Right atrium auricular region (tissue), 2 donors: ENCODE measurements at regions not wholly inside any gene's neighbourhood (a gene's known extent, or its start where the extent isn't known, plus 50 kb on each side); places are given as distances from the start of the nearest gene placed in this dataset.
"Not testable (repeated sequence)": the region's sequence is repeated elsewhere in the genome, so short reads cannot be mapped to it uniquely, and the experiment has no call there.

Source experiments
- DNase-seq: peaks from one replicate; pipeline ENCODE4 v3.0.0-alpha.2; 2019; ENCODE audit warnings: low spot score
- H3K27ac ChIP-seq, 2 donors: fragments of 200-600 bp; sonication (generic); 1 replicate in 1 of 2; 2 replicates in 1 of 2; pipeline ENCODE4 v1.5.1; 2016 to 2019
- H3K27me3 ChIP-seq, 2 donors: fragments of 200-600 bp; sonication (generic); one replicate each; pipeline versions ENCODE4 v1.5.1 to v1.6.0; 2017 to 2019
- H3K36me3 ChIP-seq: fragments of 200-600 bp; sonication (generic); one replicate; pipeline ENCODE4 v1.5.1; 2016
- H3K4me1 ChIP-seq, 2 donors: fragments of 200-600 bp; sonication (generic); one replicate each; pipeline versions ENCODE4 v1.5.1 to v1.6.0; 2017 to 2019
- H3K4me3 ChIP-seq, 2 donors: fragments of 200-600 bp; sonication (generic); 1 replicate in 1 of 2; 2 replicates in 1 of 2; pipeline ENCODE4 v1.5.1; 2017 to 2019; ENCODE audit warnings: mild to moderate bottlenecking in 1 of 2, moderate library complexity in 1 of 2
- H3K9me3 ChIP-seq, 2 donors: fragments of 200-600 bp; sonication (generic); one replicate each; pipeline ENCODE4 v1.5.1; 2019
- TF ChIP-seq, protein P1 (sequence below), 2 donors: fragments of 200-600 bp; sonication (generic); IDR thresholded peaks; one replicate each; pipeline ENCODE4 v1.5.1; 2019; ENCODE audit warnings: antibody characterized with exemption in 2 of 2

GRCh38 chr14:103230658-103231334 lies 103.2 kb upstream of the EIF5 start:
- H3K27me3 ChIP-seq = no peaks in the 10 kb centered on the region

GRCh38 chr14:103231376-103232019 lies 102.5 kb upstream of the EIF5 start:
- no peaks in the 10 kb centered on the region for H3K4me1 ChIP-seq
- H3K27ac ChIP-seq = no peak overlapping the region
- H3K36me3 ChIP-seq = no peaks in the 10 kb centered on the region
- no peak for DNase-seq
- H3K4me3 ChIP-seq = no peak overlapping the region
- TF ChIP-seq, protein P1, sequence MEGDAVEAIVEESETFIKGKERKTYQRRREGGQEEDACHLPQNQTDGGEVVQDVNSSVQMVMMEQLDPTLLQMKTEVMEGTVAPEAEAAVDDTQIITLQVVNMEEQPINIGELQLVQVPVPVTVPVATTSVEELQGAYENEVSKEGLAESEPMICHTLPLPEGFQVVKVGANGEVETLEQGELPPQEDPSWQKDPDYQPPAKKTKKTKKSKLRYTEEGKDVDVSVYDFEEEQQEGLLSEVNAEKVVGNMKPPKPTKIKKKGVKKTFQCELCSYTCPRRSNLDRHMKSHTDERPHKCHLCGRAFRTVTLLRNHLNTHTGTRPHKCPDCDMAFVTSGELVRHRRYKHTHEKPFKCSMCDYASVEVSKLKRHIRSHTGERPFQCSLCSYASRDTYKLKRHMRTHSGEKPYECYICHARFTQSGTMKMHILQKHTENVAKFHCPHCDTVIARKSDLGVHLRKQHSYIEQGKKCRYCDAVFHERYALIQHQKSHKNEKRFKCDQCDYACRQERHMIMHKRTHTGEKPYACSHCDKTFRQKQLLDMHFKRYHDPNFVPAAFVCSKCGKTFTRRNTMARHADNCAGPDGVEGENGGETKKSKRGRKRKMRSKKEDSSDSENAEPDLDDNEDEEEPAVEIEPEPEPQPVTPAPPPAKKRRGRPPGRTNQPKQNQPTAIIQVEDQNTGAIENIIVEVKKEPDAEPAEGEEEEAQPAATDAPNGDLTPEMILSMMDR (IDR thresholded peaks at IDR 0.05) = no peak
- no peaks in the 10 kb centered on the region for H3K27me3 ChIP-seq
- no peaks in the 10 kb centered on the region for H3K9me3 ChIP-seq

More at GRCh38 chr14:103230658-103231334, 103.2 kb upstream of the EIF5 start:
- H3K36me3 ChIP-seq = no peaks in the 10 kb centered on the region
- DNase-seq = no peak
- no peak overlapping the region for H3K27ac ChIP-seq
- no peaks in the 10 kb centered on the region for H3K4me1 ChIP-seq
- no peak overlapping the region for H3K4me3 ChIP-seq
- TF ChIP-seq, protein P1 (IDR thresholded peaks at IDR 0.05) = no peak
- no peaks in the 10 kb centered on the region for H3K9me3 ChIP-seq

- Histone ChIP-seq H3K27me3 (no peaks in the 10 kb centered on the region), H3K4me3 (no peak overlapping the region), H3K27ac (no peak overlapping the region), H3K36me3 (no peaks in the 10 kb centered on the region), H3K4me1 (no peaks in the 10 kb centered on the region), H3K9me3 (no peaks in the 10 kb centered on the region)
- DNase-seq = no peak
- TF ChIP-seq, protein P1 (IDR thresholded peaks at IDR 0.05) = no peak
Measured at GRCh38 chr14:103232031-103232808, 101.8 kb upstream of the EIF5 start.

DNA sequence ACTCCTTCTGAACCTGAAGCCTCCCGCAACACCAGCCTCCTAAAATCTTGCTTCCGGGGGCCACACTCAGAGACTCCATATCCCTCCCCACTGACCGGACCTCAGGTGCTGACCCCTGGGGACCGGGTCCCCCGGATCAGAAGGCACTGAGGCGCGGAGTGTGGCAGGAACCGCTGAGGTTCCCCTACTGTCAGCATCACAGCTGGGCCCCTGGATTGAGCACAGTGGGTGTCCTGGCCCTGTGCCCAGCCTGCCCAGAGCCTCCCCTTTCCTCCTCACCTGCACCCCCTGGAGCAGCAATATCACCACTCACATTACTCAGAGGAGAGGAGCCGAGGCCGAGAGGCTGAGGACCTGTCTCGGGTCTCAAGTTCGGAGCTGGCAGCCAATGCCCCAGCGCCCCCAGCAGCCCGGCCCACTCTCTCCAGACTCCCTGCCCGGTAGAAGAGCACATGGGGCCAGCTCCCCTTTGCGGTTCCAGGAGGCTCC lies 101.2 kb upstream of the EIF5 start:
- no peak for DNase-seq
- Histone ChIP-seq H3K36me3 (no peaks in the 10 kb centered on the region), H3K27ac (no peak overlapping the region)

DNA sequence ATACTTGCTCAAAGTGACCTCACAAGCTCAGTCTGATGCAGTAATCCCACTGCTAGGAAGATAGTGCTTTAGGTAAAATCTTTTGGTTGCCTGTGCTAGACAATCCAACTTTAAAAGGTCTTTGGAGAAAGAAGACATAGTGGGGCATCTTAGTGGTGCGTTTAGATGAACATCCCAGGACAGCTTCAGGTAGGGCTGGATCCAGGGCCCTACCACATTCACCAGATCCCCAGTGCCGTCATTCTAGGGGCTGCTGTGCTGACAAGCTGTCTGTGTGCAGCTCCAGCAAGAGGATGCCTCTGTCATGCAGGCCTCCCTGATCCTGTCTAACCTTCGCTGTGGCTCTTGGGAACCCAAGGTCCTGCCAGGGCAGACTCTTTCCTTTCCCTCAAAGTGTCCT lies 100.7 kb upstream of the EIF5 start:
- no peak for DNase-seq
- Histone ChIP-seq H3K27me3 (no peaks in the 10 kb centered on the region), H3K36me3 (no peaks in the 10 kb centered on the region), H3K4me1 (no peaks in the 10 kb centered on the region), H3K4me3 (no peak overlapping the region), H3K9me3 (peaks cover 0 to 3% of the 10 kb centered on the region in 2 donors), H3K27ac (no peak overlapping the region)
- TF ChIP-seq, protein P1 (IDR thresholded peaks at IDR 0.05) = no peak

More for the DNA sequence above, 101.2 kb upstream of the EIF5 start:
- no peaks in the 10 kb centered on the region for H3K9me3 ChIP-seq
- TF ChIP-seq, protein P1 (IDR thresholded peaks at IDR 0.05) = no peak
- H3K27me3 ChIP-seq = no peaks in the 10 kb centered on the region
- H3K4me1 ChIP-seq = no peaks in the 10 kb centered on the region
- H3K4me3 ChIP-seq = no peak overlapping the region

- H3K4me3 ChIP-seq, H3K27ac ChIP-seq, H3K36me3 ChIP-seq, H3K4me1 ChIP-seq, DNase-seq, H3K27me3 ChIP-seq: not testable (repeated sequence)
- peaks cover 7 to 16% of the 10 kb centered on the region in 2 donors for H3K9me3 ChIP-seq
Measured at GRCh38 chr14:103234826-103235225, 99.2 kb upstream of the EIF5 start.

- H3K4me3 ChIP-seq, H3K4me1 ChIP-seq, H3K27ac ChIP-seq, DNase-seq, H3K36me3 ChIP-seq, H3K27me3 ChIP-seq: not testable (repeated sequence)
- H3K9me3 ChIP-seq = peaks cover 7 to 16% of the 10 kb centered on the region in 2 donors
Measured at GRCh38 chr14:103235506-103235905, 98.5 kb upstream of the EIF5 start.
